Ascending aorta (tissue), 2 donors: ENCODE measurements at regions not wholly inside any gene's neighbourhood (a gene's known extent, or its start where the extent isn't known, plus 50 kb on each side); places are given as distances from the start of the nearest gene placed in this dataset.

ENCODE experiments used
- DNase-seq, 2 donors: peaks; one replicate each; pipeline ENCODE4 v3.0.0-alpha.2; 2019; ENCODE audit warnings: low spot score in 2 of 2
- H3K27ac ChIP-seq, 2 donors: fragments of 200-600 bp; sonication (generic); one replicate each; pipeline ENCODE4 v1.5.1; 2016 to 2017; ENCODE audit warnings: mild to moderate bottlenecking in 1 of 2
- H3K27me3 ChIP-seq: fragments of 200-600 bp; sonication (generic); one replicate; pipeline ENCODE4 v1.5.1; 2017
- H3K36me3 ChIP-seq, 2 donors: fragments of 200-600 bp; sonication (generic); one replicate each; pipeline ENCODE4 v1.5.1; 2016
- H3K4me1 ChIP-seq, 2 donors: fragments of 200-600 bp; sonication (generic); one replicate each; pipeline ENCODE4 v1.5.1; 2016 to 2017; ENCODE audit warnings: mild to moderate bottlenecking in 1 of 2
- H3K4me3 ChIP-seq, 2 donors: fragments of 200-600 bp; sonication (generic); one replicate each; pipeline ENCODE4 v1.5.1; 2016 to 2017; ENCODE audit warnings: mild to moderate bottlenecking in 1 of 2
- H3K9me3 ChIP-seq, 2 donors: fragments of 200-600 bp; sonication (generic); one replicate each; pipeline ENCODE4 v1.5.1; 2016
- intact Hi-C: fragments of 100-400 bp; cut with DNase I; formaldehyde crosslinking; loops from one replicate; pipeline ENCODE4 v1.15.1; 2023
- TF ChIP-seq, protein P1 (sequence below), 3 experiments: fragments of 200-600 bp in 2 of 3; fragments of 450-650 bp in 1 of 3; sonication (generic) in 2 of 3; IDR thresholded peaks; one replicate each; pipeline ENCODE4 v1.5.1; 2016 to 2019; ENCODE audit warnings: antibody characterized with exemption in 3 of 3, mild to moderate bottlenecking in 1 of 3, moderate library complexity in 1 of 3

DNA sequence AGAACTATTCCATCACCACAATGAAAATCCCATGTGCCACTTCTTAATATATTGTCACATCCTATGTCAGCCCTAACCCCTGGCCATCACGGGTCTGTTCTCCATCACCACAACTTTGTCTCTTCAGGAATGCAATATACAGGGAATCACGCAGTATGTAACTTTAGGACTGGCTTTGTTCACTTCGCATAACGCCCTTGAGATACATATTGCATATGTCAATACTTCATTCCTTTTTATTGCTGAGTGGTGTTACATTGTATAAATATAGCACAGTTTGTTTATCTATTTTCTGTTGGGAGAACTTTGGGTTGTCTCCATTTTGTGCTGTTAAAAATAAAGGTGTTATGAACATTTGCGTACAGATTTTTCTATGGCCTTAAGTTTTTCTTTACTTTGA, 195.4 kb upstream of the ZMIZ1 start:
- Histone ChIP-seq H3K27me3 (no peaks in the 10 kb centered on the region), H3K9me3 (peaks cover 0 to under 1% of the 10 kb centered on the region in 2 donors), H3K4me1 (no peaks in the 10 kb centered on the region), H3K4me3 (no peak overlapping the region), H3K27ac (no peak overlapping the region), H3K36me3 (no peaks in the 10 kb centered on the region)
- no peak for DNase-seq
- TF ChIP-seq, protein P1, sequence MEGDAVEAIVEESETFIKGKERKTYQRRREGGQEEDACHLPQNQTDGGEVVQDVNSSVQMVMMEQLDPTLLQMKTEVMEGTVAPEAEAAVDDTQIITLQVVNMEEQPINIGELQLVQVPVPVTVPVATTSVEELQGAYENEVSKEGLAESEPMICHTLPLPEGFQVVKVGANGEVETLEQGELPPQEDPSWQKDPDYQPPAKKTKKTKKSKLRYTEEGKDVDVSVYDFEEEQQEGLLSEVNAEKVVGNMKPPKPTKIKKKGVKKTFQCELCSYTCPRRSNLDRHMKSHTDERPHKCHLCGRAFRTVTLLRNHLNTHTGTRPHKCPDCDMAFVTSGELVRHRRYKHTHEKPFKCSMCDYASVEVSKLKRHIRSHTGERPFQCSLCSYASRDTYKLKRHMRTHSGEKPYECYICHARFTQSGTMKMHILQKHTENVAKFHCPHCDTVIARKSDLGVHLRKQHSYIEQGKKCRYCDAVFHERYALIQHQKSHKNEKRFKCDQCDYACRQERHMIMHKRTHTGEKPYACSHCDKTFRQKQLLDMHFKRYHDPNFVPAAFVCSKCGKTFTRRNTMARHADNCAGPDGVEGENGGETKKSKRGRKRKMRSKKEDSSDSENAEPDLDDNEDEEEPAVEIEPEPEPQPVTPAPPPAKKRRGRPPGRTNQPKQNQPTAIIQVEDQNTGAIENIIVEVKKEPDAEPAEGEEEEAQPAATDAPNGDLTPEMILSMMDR (IDR thresholded peaks at IDR 0.05) = no peak
- intact Hi-C loops = no loop called here

DNA sequence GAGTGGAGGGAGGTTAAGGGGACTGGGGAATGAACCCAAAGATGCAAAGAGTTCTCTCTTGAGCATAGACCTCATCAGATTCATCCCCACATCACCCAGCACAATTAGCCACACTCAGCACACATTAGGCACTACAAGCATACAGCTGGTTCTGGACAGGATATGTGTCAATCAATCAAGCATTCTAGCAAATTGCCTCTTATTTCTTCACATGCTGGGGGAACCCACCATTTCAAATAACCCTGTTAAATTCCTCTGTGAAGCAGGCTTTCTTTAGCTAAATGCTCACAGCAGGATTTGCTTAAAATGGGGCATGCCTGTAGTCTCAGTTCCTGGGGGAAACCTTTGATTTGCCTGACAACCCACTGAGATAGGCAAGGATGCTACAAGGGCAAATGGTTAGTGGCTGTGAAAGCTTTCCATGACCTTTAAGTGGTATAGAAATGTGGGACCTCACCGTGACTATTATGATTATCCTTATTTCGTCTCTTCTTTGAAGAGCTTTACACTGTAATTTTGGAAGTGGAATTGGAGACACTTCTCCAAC, 193.4 kb upstream of the ZMIZ1 start:
- DNase-seq = no peak
- H3K4me3 ChIP-seq = no peak overlapping the region
- intact Hi-C loops = no loop called here
- TF ChIP-seq, protein P1 (IDR thresholded peaks at IDR 0.05) = no peak
- H3K27me3 ChIP-seq = no peaks in the 10 kb centered on the region
- no peak overlapping the region for H3K27ac ChIP-seq
- no peaks in the 10 kb centered on the region for H3K36me3 ChIP-seq
- peaks cover 0 to 14% of the 10 kb centered on the region in 2 donors for H3K9me3 ChIP-seq
- no peaks in the 10 kb centered on the region for H3K4me1 ChIP-seq

DNA sequence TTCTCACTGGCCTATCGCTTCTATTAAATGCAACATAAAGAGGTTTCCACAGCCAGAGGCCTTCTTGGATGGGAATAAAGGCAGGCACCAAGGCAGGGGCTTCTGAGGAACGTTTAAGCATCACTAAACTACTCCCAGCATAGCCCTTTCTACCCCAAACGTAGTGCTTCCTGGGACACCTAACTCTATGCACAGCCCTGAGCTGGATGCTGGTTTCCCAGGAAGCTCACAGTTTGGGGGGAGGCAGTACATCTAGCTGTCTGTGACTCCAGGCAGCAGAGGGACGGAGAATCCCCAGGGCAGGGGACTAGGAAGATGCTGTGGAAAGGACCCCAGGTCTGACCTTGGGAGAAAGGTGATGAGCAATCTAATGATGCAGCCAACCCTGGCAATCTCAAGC, 192.8 kb upstream of the ZMIZ1 start:
- TF ChIP-seq, protein P1 (IDR thresholded peaks at IDR 0.05) = no peak

DNA sequence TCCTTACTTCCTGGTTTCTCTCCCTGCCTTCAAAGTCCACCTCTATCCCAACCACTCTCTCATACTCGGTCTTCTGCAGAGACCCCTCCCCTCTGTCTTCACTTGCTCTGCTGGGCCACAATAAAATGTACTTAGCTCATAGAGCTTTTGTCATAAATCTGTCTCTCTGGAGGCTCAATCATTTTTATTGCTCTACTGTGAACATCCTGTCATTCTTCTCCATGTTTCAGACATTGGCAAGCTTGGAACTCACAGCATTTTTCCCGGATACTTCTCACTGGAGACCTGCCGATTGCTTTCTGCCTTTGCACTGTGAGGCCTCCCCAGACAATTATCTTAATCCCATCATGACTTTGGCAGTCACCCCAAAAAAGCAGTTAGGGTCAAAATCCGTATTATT, 192.3 kb upstream of the ZMIZ1 start:
- intact Hi-C loops = no loop called here
- no peaks in the 10 kb centered on the region for H3K36me3 ChIP-seq
- TF ChIP-seq, protein P1 (IDR thresholded peaks at IDR 0.05) = no peak
- DNase-seq = no peak
- H3K27me3 ChIP-seq = no peaks in the 10 kb centered on the region
- no peak overlapping the region for H3K4me3 ChIP-seq
- H3K9me3 ChIP-seq = peaks cover 0 to 15% of the 10 kb centered on the region in 2 donors
- H3K4me1 ChIP-seq = no peaks in the 10 kb centered on the region
- no peak overlapping the region for H3K27ac ChIP-seq

More for the DNA sequence above, 192.8 kb upstream of the ZMIZ1 start:
- H3K4me1 ChIP-seq = no peaks in the 10 kb centered on the region
- no peaks in the 10 kb centered on the region for H3K27me3 ChIP-seq
- intact Hi-C loops = no loop called here
- H3K9me3 ChIP-seq = peaks cover 0 to 15% of the 10 kb centered on the region in 2 donors
- no peak for DNase-seq
- no peak overlapping the region for H3K27ac ChIP-seq
- H3K36me3 ChIP-seq = no peaks in the 10 kb centered on the region
- no peak overlapping the region for H3K4me3 ChIP-seq

DNA sequence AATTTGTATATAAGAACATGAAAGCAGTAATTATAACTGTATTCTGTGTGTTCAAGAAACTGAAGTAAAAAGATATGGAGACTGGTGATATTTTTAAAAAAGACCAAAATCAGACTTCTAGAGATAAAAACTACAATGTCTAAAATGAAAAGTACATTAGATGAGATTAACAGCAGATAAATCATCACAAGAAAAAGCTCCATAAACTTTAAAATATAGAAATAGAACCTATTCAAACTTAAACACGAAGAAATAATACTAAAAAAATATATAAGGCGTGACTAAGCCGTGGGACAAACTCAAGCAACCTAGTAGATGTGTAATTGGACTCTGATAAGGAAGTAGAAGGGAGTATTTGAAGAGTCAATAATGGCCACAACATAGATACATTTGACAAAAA, 189.1 kb upstream of the ZMIZ1 start:
- intact Hi-C loops = no loop called here
- Histone ChIP-seq H3K27ac (no peak overlapping the region), H3K9me3 (peaks cover 0 to 15% of the 10 kb centered on the region in 2 donors), H3K36me3 (no peaks in the 10 kb centered on the region), H3K4me1 (no peaks in the 10 kb centered on the region), H3K4me3 (no peak overlapping the region), H3K27me3 (no peaks in the 10 kb centered on the region)
- DNase-seq = no peak
- TF ChIP-seq, protein P1 (IDR thresholded peaks at IDR 0.05) = no peak

DNA sequence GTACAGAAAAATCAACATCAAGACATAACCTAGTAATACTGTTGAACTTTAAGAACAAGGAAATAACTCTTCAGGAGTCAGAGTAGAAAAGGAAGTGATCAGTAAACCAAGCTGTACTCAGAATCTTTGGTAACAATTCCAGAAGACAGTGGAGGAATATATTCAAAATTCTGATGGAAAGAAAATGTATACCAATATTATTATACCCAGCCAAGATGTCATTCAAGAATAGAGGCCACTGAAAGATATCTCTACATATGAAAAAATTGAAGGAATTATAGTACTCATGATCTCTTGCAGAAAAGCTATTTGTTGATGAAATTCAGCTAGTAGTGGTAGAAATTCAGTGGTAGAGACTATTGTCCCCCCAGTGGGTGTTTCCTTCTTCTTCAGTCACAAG, 182.6 kb upstream of the ZMIZ1 start:
- no peaks in the 10 kb centered on the region for H3K4me1 ChIP-seq
- H3K9me3 ChIP-seq = peaks cover 0 to 14% of the 10 kb centered on the region in 2 donors
- intact Hi-C loops = no loop called here
- DNase-seq = no peak
- H3K27me3 ChIP-seq = no peaks in the 10 kb centered on the region
- no peak overlapping the region for H3K4me3 ChIP-seq
- TF ChIP-seq, protein P1 (IDR thresholded peaks at IDR 0.05) = no peak
- no peak overlapping the region for H3K27ac ChIP-seq
- no peaks in the 10 kb centered on the region for H3K36me3 ChIP-seq
